ENCODE measurements at regions not wholly inside any gene's neighbourhood (a gene's known extent, or its start where the extent isn't known, plus 50 kb on each side); places are given as distances from the start of the nearest gene placed in this dataset.

- H3K9me3 ChIP-seq (ENCODE audit: low read length), result no peaks in the 10 kb centered on the region
- H4K20me1 ChIP-seq (ENCODE audit: low read length), result no peaks in the 10 kb centered on the region
- ATAC-seq (no peak), DNase-seq (no peak)
- peaks cover 86% of the 10 kb centered on the region for H3K27me3 ChIP-seq (ENCODE audit: low read length)
- ChIA-PET POLR2A (ENCODE audit: unreplicated experiment) (no interaction called here), CTCF (no interaction called here)
- no peak overlapping the region for H3K4me2 ChIP-seq (ENCODE audit: low read length)
- no peaks in the 10 kb centered on the region for H3K9me2 ChIP-seq (replicated peaks; ENCODE audit: low read length)
- BruUV-seq (replicated peaks), result no TSS peak
- no peak overlapping the region for H2AFZ ChIP-seq (ENCODE audit: low read length)
- no peak overlapping the region for H3K9ac ChIP-seq (ENCODE audit: low read length)
- no peaks in the 10 kb centered on the region for H3K36me3 ChIP-seq (ENCODE audit: low read depth, low read length)
- intact Hi-C loops (cut with micrococcal nuclease), result no loop called here
- no peaks in the 10 kb centered on the region for H3K79me2 ChIP-seq (ENCODE audit: low read length)
- TF ChIP-seq CTCF (conservative IDR thresholded peaks at IDR 0.05; ENCODE audit: low read depth, low read length) (no peak), EZH2phosphoT487 (IDR thresholded peaks at IDR 0.05; ENCODE audit: borderline replicate concordance, low read length) (no peak), EZH2 (IDR thresholded peaks at IDR 0.05; ENCODE audit: low read length, unreplicated experiment) (no peak)
- no peaks in the 10 kb centered on the region for H3F3A ChIP-seq (ENCODE audit: low read length, unreplicated experiment)
- no peak overlapping the region for H3K27ac ChIP-seq (ENCODE audit: low read length)
- no peaks in the 10 kb centered on the region for H3K4me1 ChIP-seq (ENCODE audit: insufficient read depth, low read length)
- no peak overlapping the region for H3K4me3 ChIP-seq (ENCODE audit: low read length)
These were observed 115.5 kb downstream of the PAPOLA start for GRCh38 chr14:96617635-96618034.

- H3K9me3 ChIP-seq (ENCODE audit: low read length), result no peaks in the 10 kb centered on the region
- no TSS peak for BruUV-seq (replicated peaks)
- H2AFZ ChIP-seq (ENCODE audit: low read length), result no peak overlapping the region
- TF ChIP-seq EZH2 (IDR thresholded peaks at IDR 0.05; ENCODE audit: low read length, unreplicated experiment), result no peak
- TF ChIP-seq EZH2phosphoT487 (IDR thresholded peaks at IDR 0.05; ENCODE audit: borderline replicate concordance, low read length), result no peak
- no peak for TF ChIP-seq CTCF (conservative IDR thresholded peaks at IDR 0.05; ENCODE audit: low read depth, low read length)
- ATAC-seq, result no peak
- intact Hi-C loops (cut with micrococcal nuclease), result no loop called here
- DNase-seq, result no peak
- H3K36me3 ChIP-seq (ENCODE audit: low read depth, low read length), result no peaks in the 10 kb centered on the region
- H3K27ac ChIP-seq (ENCODE audit: low read length), result no peak overlapping the region
- peaks cover 7% of the 10 kb centered on the region; the same call in 1 of the 2 replicates for H3K4me1 ChIP-seq (ENCODE audit: insufficient read depth, low read length)
- no peaks in the 10 kb centered on the region for H4K20me1 ChIP-seq (ENCODE audit: low read length)
- ChIA-PET POLR2A (ENCODE audit: unreplicated experiment) (no interaction called here), CTCF (no interaction called here)
- H3K4me2 ChIP-seq (ENCODE audit: low read length), result no peak overlapping the region
- peaks cover 81% of the 10 kb centered on the region for H3K27me3 ChIP-seq (ENCODE audit: low read length)
- no peak overlapping the region for H3K9ac ChIP-seq (ENCODE audit: low read length)
- H3K79me2 ChIP-seq (ENCODE audit: low read length), result no peaks in the 10 kb centered on the region
- no peaks in the 10 kb centered on the region for H3F3A ChIP-seq (ENCODE audit: low read length, unreplicated experiment)
- no peaks in the 10 kb centered on the region for H3K9me2 ChIP-seq (replicated peaks; ENCODE audit: low read length)
- H3K4me3 ChIP-seq (ENCODE audit: low read length), result no peak overlapping the region
These were observed 120.7 kb downstream of the PAPOLA start for GRCh38 chr14:96622926-96623325.

- no peak overlapping the region for H2AFZ ChIP-seq (ENCODE audit: low read length)
- no peak overlapping the region for H3K4me2 ChIP-seq (ENCODE audit: low read length)
- BruUV-seq (replicated peaks), result no TSS peak
- H3K27ac ChIP-seq (ENCODE audit: low read length), result no peak overlapping the region
- H3K27me3 ChIP-seq (ENCODE audit: low read length), result peaks cover 76% of the 10 kb centered on the region
- H3K79me2 ChIP-seq (ENCODE audit: low read length), result no peaks in the 10 kb centered on the region
- H3K4me1 ChIP-seq (ENCODE audit: insufficient read depth, low read length), result peaks cover 7% of the 10 kb centered on the region; the same call in 1 of the 2 replicates
- CTCF ChIA-PET, result no interaction called here
- ATAC-seq, result no peak
- intact Hi-C loops (cut with micrococcal nuclease), result no loop called here
- DNase-seq, result no peak
- no peaks in the 10 kb centered on the region for H3F3A ChIP-seq (ENCODE audit: low read length, unreplicated experiment)
- POLR2A ChIA-PET (ENCODE audit: unreplicated experiment), result no interaction called here
- no peaks in the 10 kb centered on the region for H3K9me2 ChIP-seq (replicated peaks; ENCODE audit: low read length)
- H3K36me3 ChIP-seq (ENCODE audit: low read depth, low read length), result no peaks in the 10 kb centered on the region
- H3K9me3 ChIP-seq (ENCODE audit: low read length), result no peaks in the 10 kb centered on the region
- H3K9ac ChIP-seq (ENCODE audit: low read length), result no peak overlapping the region
- no peaks in the 10 kb centered on the region for H4K20me1 ChIP-seq (ENCODE audit: low read length)
- TF ChIP-seq EZH2 (IDR thresholded peaks at IDR 0.05; ENCODE audit: low read length, unreplicated experiment) (no peak), EZH2phosphoT487 (IDR thresholded peaks at IDR 0.05; ENCODE audit: borderline replicate concordance, low read length) (no peak), CTCF (conservative IDR thresholded peaks at IDR 0.05; ENCODE audit: low read depth, low read length) (no peak)
- H3K4me3 ChIP-seq (ENCODE audit: low read length), result no peak overlapping the region
These were observed 121.7 kb downstream of the PAPOLA start for GRCh38 chr14:96623676-96624484.

All from PC-3 (cell line).